Gastroesophageal sphincter (tissue), 4 donors: ENCODE measurements at regions not wholly inside any gene's neighbourhood (a gene's known extent, or its start where the extent isn't known, plus 50 kb on each side); places are given as distances from the start of the nearest gene placed in this dataset.

ENCODE experiments used
- ATAC-seq: fragments of 150-250 bp; one replicate; pipeline ENCODE4 v1.9.1; 2016; ENCODE audit warnings: mild to moderate bottlenecking, moderate library complexity
- H3K27ac ChIP-seq, 4 donors: fragments of 200-600 bp; sonication (generic) in 3 of 4; 1 replicate in 3 of 4; 2 replicates in 1 of 4; pipeline ENCODE4 v1.5.1; 2016 to 2019
- H3K27me3 ChIP-seq: fragments of 200-600 bp; sonication (generic); one replicate; pipeline ENCODE4 v1.5.1; 2019
- H3K36me3 ChIP-seq, 2 donors: fragments of 200-600 bp; sonication (generic); one replicate each; pipeline ENCODE4 v1.5.1; 2019; ENCODE audit warnings: control low read depth in 1 of 2
- H3K4me1 ChIP-seq, 3 donors: fragments of 200-600 bp; sonication (generic); 1 replicate in 2 of 3; 2 replicates in 1 of 3; pipeline ENCODE4 v1.5.1; 2016 to 2019; ENCODE audit warnings: control low read depth in 2 of 3
- H3K4me3 ChIP-seq, 2 donors: fragments of 200-600 bp; sonication (generic); one replicate each; pipeline ENCODE4 v1.5.1; 2019; ENCODE audit warnings: mild to moderate bottlenecking in 1 of 2, moderate library complexity in 1 of 2
- H3K9me3 ChIP-seq, 3 donors: fragments of 200-600 bp; sonication (generic); one replicate each; pipeline ENCODE4 v1.5.1; 2017 to 2019; ENCODE audit warnings: control low read depth in 2 of 3
- CTCF ChIP-seq, 4 experiments: fragments of 200-600 bp in 2 of 4; fragments of 450-650 bp in 2 of 4; sonication (generic) in 1 of 4; IDR thresholded peaks; one replicate each; pipeline ENCODE4 v1.5.1; 2017 to 2019; ENCODE audit warnings: antibody characterized with exemption in 4 of 4, mild to moderate bottlenecking in 2 of 4, moderate library complexity in 2 of 4
- EP300 ChIP-seq: sonication (generic); formaldehyde crosslinking; IDR thresholded peaks from one replicate; pipeline ENCODE4 v1.6.1; 2017; ENCODE audit warnings: antibody characterized with exemption, mild to moderate bottlenecking
- POLR2A ChIP-seq, 2 donors: fragments of 450-650 bp; IDR thresholded peaks; one replicate each; pipeline ENCODE4 v1.6.1; 2017; ENCODE audit warnings: antibody characterized with exemption in 2 of 2, mild to moderate bottlenecking in 2 of 2, moderate library complexity in 1 of 2
- POLR2AphosphoS5 ChIP-seq: sonication (generic); formaldehyde crosslinking; IDR thresholded peaks from one replicate; pipeline ENCODE4 v1.6.1; 2017; ENCODE audit warnings: antibody characterized with exemption
- WGBS, 2 donors: methylation state at CpG; one replicate each; pipeline ENCODE4 v1.1.5; 2018; ENCODE audit warnings: low coverage in 1 of 2; 5-methylcytosine and 5-hydroxymethylcytosine counted together
- small RNA-seq, 4 donors: library from RNA; depleted of rRNA; stranded (forward); fragments of <200 nt; gene quantifications; one replicate each; pipeline ENCODE3, GENCODE V24; 2016

- no peak overlapping the region for H3K27ac ChIP-seq
- 81 to 85% methylated on average over 3 of the region's 3 CpGs for WGBS, 2 donors
- no peaks in the 10 kb centered on the region for H3K36me3 ChIP-seq
- TF ChIP-seq POLR2AphosphoS5 (no peak), POLR2A (IDR thresholded peaks at IDR 0.05) (no peak), EP300 (no peak), CTCF (IDR thresholded peaks at IDR 0.05) (no peak)
- H3K9me3 ChIP-seq = no peaks in the 10 kb centered on the region
- no peaks in the 10 kb centered on the region for H3K4me1 ChIP-seq
- no peaks in the 10 kb centered on the region for H3K27me3 ChIP-seq
- H3K4me3 ChIP-seq = no peak overlapping the region
- ATAC-seq = no peak
Observed at GRCh38 chr2:14569294-14569693, 63.2 kb upstream of the LRATD1 start.

- Histone ChIP-seq H3K27ac (no peak overlapping the region), H3K4me3 (no peak overlapping the region), H3K9me3 (no peaks in the 10 kb centered on the region), H3K36me3 (no peaks in the 10 kb centered on the region), H3K27me3 (no peaks in the 10 kb centered on the region), H3K4me1 (no peaks in the 10 kb centered on the region)
- 36 to 93% methylated on average over 2 of the region's 2 CpGs for WGBS, 2 donors
- TF ChIP-seq EP300 (no peak), POLR2A (IDR thresholded peaks at IDR 0.05) (no peak), POLR2AphosphoS5 (no peak), CTCF (IDR thresholded peaks at IDR 0.05) (no peak)
- ATAC-seq = no peak
Observed at GRCh38 chr2:14572633-14573032, 59.9 kb upstream of the LRATD1 start.

- Histone ChIP-seq H3K36me3 (no peaks in the 10 kb centered on the region), H3K9me3 (no peaks in the 10 kb centered on the region), H3K4me1 (no peaks in the 10 kb centered on the region), H3K4me3 (no peak overlapping the region), H3K27ac (no peak overlapping the region), H3K27me3 (no peaks in the 10 kb centered on the region)
- WGBS, 2 donors = 47 to 70% methylated on average over 3 to 4 of the region's 4 CpGs
- TF ChIP-seq POLR2AphosphoS5 (no peak), POLR2A (IDR thresholded peaks at IDR 0.05) (no peak), CTCF (IDR thresholded peaks at IDR 0.05) (no peak), EP300 (no peak)
- ATAC-seq = no peak
Observed at GRCh38 chr2:14577843-14578242, 54.7 kb upstream of the LRATD1 start.

Small RNA genes lying in the stretch of these regions (small RNA-seq; reads per million reads assigned to genes)
- gene RF00017 (0 reads per million in 4 donors), gene RNU6-1288P (0 reads per million in 4 donors)
